Ishikawa (cell line): ENCODE measurements at regions not wholly inside any gene's neighbourhood (a gene's known extent, or its start where the extent isn't known, plus 50 kb on each side); places are given as distances from the start of the nearest gene placed in this dataset.

Experiments used
- CREB1 ChIP-seq: IDR thresholded peaks from 2 replicates; pipeline ENCODE4 v1.6.1; 2012; ENCODE audit warnings: low read depth
- EGR1 ChIP-seq: IDR thresholded peaks from 2 replicates; pipeline ENCODE4 v1.6.1; 2012
- EP300 ChIP-seq: IDR thresholded peaks from 2 replicates; pipeline ENCODE4 v1.6.1; 2012; ENCODE audit warnings: borderline replicate concordance
- FOXM1 ChIP-seq: IDR thresholded peaks from 2 replicates; pipeline ENCODE4 v1.6.1; 2012; ENCODE audit warnings: low read depth, borderline replicate concordance
- RAD21 ChIP-seq: IDR thresholded peaks from 2 replicates; pipeline ENCODE4 v1.6.1; 2012; ENCODE audit warnings: low read depth
- TAF1 ChIP-seq: IDR thresholded peaks from 2 replicates; pipeline ENCODE4 v1.6.1; 2012; ENCODE audit warnings: low read depth, mild to moderate bottlenecking
- TEAD4 ChIP-seq: IDR thresholded peaks from 2 replicates; pipeline ENCODE4 v1.6.1; 2012
- YY1 ChIP-seq: IDR thresholded peaks from 2 replicates; pipeline ENCODE4 v1.6.1; 2012; ENCODE audit warnings: low read depth
- TF ChIP-seq, protein P1 (sequence below): IDR thresholded peaks from 2 replicates; pipeline ENCODE4 v1.6.1; 2012
- TF ChIP-seq, protein P2 (sequence below): IDR thresholded peaks from 2 replicates; pipeline ENCODE4 v1.6.1; 2012; ENCODE audit warnings: low read depth, mild to moderate bottlenecking
- TF ChIP-seq, protein P3 (sequence below): IDR thresholded peaks from 2 replicates; pipeline ENCODE4 v1.6.1; 2012

DNA sequence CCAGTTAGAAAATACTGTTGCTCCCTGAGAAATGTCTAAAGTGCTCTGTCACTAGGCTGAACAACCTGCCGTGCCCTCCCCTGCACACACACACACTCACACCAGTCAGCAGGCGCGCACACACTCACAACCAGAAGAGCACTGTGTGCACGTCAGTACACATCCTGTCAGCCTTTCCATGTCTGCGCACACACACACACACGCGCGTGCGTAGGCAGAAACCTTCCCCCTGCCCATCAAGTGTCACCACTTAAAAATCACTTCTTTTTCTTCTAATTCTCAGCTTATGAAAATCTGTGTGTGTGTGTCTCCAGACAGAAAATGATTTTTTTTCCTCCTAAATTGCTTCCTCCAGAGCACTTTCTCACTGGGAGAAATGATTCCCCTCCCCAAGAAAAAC, 100.3 kb downstream of the EDN3 start:
- TF ChIP-seq RAD21 (no peak), YY1 (no peak), CREB1 (no peak), EP300 (no peak), TAF1 (no peak), TEAD4 (no peak), FOXM1 (no peak), EGR1 (no peak)
- TF ChIP-seq, protein P1, sequence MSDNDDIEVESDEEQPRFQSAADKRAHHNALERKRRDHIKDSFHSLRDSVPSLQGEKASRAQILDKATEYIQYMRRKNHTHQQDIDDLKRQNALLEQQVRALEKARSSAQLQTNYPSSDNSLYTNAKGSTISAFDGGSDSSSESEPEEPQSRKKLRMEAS = no peak
- TF ChIP-seq, protein P2, sequence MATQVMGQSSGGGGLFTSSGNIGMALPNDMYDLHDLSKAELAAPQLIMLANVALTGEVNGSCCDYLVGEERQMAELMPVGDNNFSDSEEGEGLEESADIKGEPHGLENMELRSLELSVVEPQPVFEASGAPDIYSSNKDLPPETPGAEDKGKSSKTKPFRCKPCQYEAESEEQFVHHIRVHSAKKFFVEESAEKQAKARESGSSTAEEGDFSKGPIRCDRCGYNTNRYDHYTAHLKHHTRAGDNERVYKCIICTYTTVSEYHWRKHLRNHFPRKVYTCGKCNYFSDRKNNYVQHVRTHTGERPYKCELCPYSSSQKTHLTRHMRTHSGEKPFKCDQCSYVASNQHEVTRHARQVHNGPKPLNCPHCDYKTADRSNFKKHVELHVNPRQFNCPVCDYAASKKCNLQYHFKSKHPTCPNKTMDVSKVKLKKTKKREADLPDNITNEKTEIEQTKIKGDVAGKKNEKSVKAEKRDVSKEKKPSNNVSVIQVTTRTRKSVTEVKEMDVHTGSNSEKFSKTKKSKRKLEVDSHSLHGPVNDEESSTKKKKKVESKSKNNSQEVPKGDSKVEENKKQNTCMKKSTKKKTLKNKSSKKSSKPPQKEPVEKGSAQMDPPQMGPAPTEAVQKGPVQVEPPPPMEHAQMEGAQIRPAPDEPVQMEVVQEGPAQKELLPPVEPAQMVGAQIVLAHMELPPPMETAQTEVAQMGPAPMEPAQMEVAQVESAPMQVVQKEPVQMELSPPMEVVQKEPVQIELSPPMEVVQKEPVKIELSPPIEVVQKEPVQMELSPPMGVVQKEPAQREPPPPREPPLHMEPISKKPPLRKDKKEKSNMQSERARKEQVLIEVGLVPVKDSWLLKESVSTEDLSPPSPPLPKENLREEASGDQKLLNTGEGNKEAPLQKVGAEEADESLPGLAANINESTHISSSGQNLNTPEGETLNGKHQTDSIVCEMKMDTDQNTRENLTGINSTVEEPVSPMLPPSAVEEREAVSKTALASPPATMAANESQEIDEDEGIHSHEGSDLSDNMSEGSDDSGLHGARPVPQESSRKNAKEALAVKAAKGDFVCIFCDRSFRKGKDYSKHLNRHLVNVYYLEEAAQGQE = no peak
- TF ChIP-seq, protein P3, sequence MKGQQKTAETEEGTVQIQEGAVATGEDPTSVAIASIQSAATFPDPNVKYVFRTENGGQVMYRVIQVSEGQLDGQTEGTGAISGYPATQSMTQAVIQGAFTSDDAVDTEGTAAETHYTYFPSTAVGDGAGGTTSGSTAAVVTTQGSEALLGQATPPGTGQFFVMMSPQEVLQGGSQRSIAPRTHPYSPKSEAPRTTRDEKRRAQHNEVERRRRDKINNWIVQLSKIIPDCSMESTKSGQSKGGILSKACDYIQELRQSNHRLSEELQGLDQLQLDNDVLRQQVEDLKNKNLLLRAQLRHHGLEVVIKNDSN = no peak
